ENCODE measurements at regions not wholly inside any gene's neighbourhood (a gene's known extent, or its start where the extent isn't known, plus 50 kb on each side); places are given as distances from the start of the nearest gene placed in this dataset.
"Not testable (repeated sequence)": the region's sequence is repeated elsewhere in the genome, so short reads cannot be mapped to it uniquely, and the experiment has no call there.

DNA sequence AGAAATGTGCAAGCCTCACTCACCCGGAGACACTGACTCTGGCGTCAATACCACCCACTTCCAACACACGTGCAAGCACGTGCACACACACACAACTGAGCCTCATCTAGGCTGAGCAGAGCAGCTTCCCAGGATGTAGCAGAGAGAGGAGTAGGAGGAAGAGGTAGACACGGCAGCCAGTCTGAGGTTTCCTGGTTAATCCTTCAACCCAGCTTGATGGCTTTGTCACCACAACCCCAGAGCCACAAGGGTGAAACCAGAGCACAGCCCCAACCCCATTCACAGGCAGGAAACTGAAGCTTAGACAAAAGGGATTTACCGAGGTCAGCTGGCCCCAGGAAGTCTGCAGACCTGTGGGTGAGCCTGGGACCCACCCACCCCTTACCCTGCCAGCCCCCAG lies 905.3 kb downstream of the TUBA3C start:
- not testable (repeated sequence) for TF ChIP-seq CTCF, POLR2AphosphoS5, POLR2A (IDR thresholded peaks at IDR 0.05)
